Gastrocnemius medialis (tissue), 4 donors: ENCODE measurements at regions not wholly inside any gene's neighbourhood (a gene's known extent, or its start where the extent isn't known, plus 50 kb on each side); places are given as distances from the start of the nearest gene placed in this dataset.

Experiments
- ATAC-seq, 2 donors: fragments of 150-250 bp; one replicate each; pipeline ENCODE4 v1.9.1; 2016
- DNase-seq, 2 donors: peaks; one replicate each; pipeline ENCODE4 v3.0.0-alpha.2; 2019
- H3K27ac ChIP-seq, 4 donors: fragments of 200-600 bp; sonication (generic); 1 replicate in 1 of 4; 2 replicates in 3 of 4; pipeline ENCODE4 v1.5.1; 2016 to 2018; ENCODE audit warnings: mild to moderate bottlenecking in 2 of 4, moderate library complexity in 1 of 4
- H3K27me3 ChIP-seq, 3 donors: fragments of 200-600 bp; sonication (generic) in 2 of 3; 1 replicate in 1 of 3; 2 replicates in 2 of 3; pipeline versions ENCODE4 v1.5.1 to v1.6.0; 2016 to 2019; ENCODE audit warnings: mild to moderate bottlenecking in 1 of 3, moderate library complexity in 1 of 3
- H3K36me3 ChIP-seq, 2 donors: fragments of 200-600 bp; sonication (generic) in 1 of 2; one replicate each; pipeline ENCODE4 v1.5.1; 2017 to 2018
- H3K4me1 ChIP-seq, 2 donors: fragments of 200-600 bp; sonication (generic) in 1 of 2; one replicate each; pipeline ENCODE4 v1.5.1; 2016 to 2017; ENCODE audit warnings: mild to moderate bottlenecking in 2 of 2
- H3K4me3 ChIP-seq, 4 donors: fragments of 200-600 bp; sonication (generic) in 3 of 4; 1 replicate in 1 of 4; 2 replicates in 3 of 4; pipeline ENCODE4 v1.5.1; 2016 to 2019; ENCODE audit warnings: mild to moderate bottlenecking in 2 of 4
- H3K9me3 ChIP-seq, 3 donors: fragments of 200-600 bp; sonication (generic) in 2 of 3; 1 replicate in 1 of 3; 2 replicates in 2 of 3; pipeline ENCODE4 v1.5.1; 2016 to 2019
- CTCF ChIP-seq, 5 experiments: fragments of 450-650 bp in 3 of 5; fragments of 200-600 bp in 2 of 5; sonication (generic) in 2 of 5; IDR thresholded peaks in 4 of 5; conservative IDR thresholded peaks in 1 of 5; 1 replicate in 4 of 5; 2 replicates in 1 of 5; pipeline ENCODE4 v1.5.1; 2016 to 2019; ENCODE audit warnings: antibody characterized with exemption in 5 of 5, mild to moderate bottlenecking in 3 of 5, moderate library complexity in 3 of 5
- POLR2A ChIP-seq, 2 donors: fragments of 450-650 bp; IDR thresholded peaks; one replicate each; pipeline ENCODE4 v1.6.1; 2017; ENCODE audit warnings: antibody characterized with exemption in 2 of 2, mild to moderate bottlenecking in 2 of 2, moderate library complexity in 2 of 2
- in situ Hi-C, 4 donors: fragments of 200-750 bp; cut with MboI; loops; one replicate each; pipeline versions ENCODE4 v1.15.0 to v1.8.0; 2017; ENCODE audit warnings: low sequenced_read_pairs in 4 of 4
- intact Hi-C: fragments of 100-400 bp; cut with DNase I; formaldehyde crosslinking; loops from one replicate; pipeline ENCODE4 v1.15.1; 2023; ENCODE audit warnings: low total_unique reads

GRCh38 chr1:91583326-91583755, 82.7 kb downstream of the CDC7 start:
- H3K27me3 ChIP-seq: no peaks in the 10 kb centered on the region
- H3K36me3 ChIP-seq: no peaks in the 10 kb centered on the region
- peak overlapping the region in 1 of 4 donors; percentile 21 for H3K27ac ChIP-seq
- no peaks in the 10 kb centered on the region for H3K9me3 ChIP-seq
- peaks cover 0 to 5% of the 10 kb centered on the region in 2 donors for H3K4me1 ChIP-seq
- in situ Hi-C loops: no loop called here
- no peak for DNase-seq
- TF ChIP-seq CTCF (IDR thresholded peaks at IDR 0.05 in 4 of 5, conservative IDR thresholded peaks at IDR 0.05 in 1 of 5) (no peak), POLR2A (IDR thresholded peaks at IDR 0.05) (no peak)
- no peak overlapping the region for H3K4me3 ChIP-seq
- intact Hi-C loops: no loop called here
- no peak for ATAC-seq

GRCh38 chr1:91584309-91584708, 83.7 kb downstream of the CDC7 start:
- DNase-seq (no peak), ATAC-seq (no peak)
- intact Hi-C loops: no loop called here
- H3K4me3 ChIP-seq: no peak overlapping the region
- H3K27me3 ChIP-seq: no peaks in the 10 kb centered on the region
- peaks cover 0 to 5% of the 10 kb centered on the region in 2 donors for H3K4me1 ChIP-seq
- H3K9me3 ChIP-seq: no peaks in the 10 kb centered on the region
- H3K27ac ChIP-seq: no peak overlapping the region
- H3K36me3 ChIP-seq: no peaks in the 10 kb centered on the region
- TF ChIP-seq CTCF (IDR thresholded peaks at IDR 0.05 in 4 of 5, conservative IDR thresholded peaks at IDR 0.05 in 1 of 5) (no peak), POLR2A (IDR thresholded peaks at IDR 0.05) (no peak)
- in situ Hi-C loops: no loop called here

- ATAC-seq (no peak), DNase-seq (no peak)
- Histone ChIP-seq H3K36me3 (no peaks in the 10 kb centered on the region), H3K27ac (no peak overlapping the region), H3K27me3 (no peaks in the 10 kb centered on the region), H3K4me1 (peaks cover 0 to 5% of the 10 kb centered on the region in 2 donors), H3K9me3 (no peaks in the 10 kb centered on the region), H3K4me3 (no peak overlapping the region)
- intact Hi-C loops: no loop called here
- no peak for TF ChIP-seq POLR2A (IDR thresholded peaks at IDR 0.05)
- no peak for TF ChIP-seq CTCF (IDR thresholded peaks at IDR 0.05 in 4 of 5, conservative IDR thresholded peaks at IDR 0.05 in 1 of 5)
- in situ Hi-C loops: no loop called here
Observed at GRCh38 chr1:91584878-91585277, 84.2 kb downstream of the CDC7 start.

GRCh38 chr1:91585502-91585901, 84.9 kb downstream of the CDC7 start:
- no peak overlapping the region for H3K27ac ChIP-seq
- intact Hi-C loops: no loop called here
- DNase-seq: no peak
- H3K36me3 ChIP-seq: no peaks in the 10 kb centered on the region
- no peak for ATAC-seq
- no peak for TF ChIP-seq POLR2A (IDR thresholded peaks at IDR 0.05)
- TF ChIP-seq CTCF (IDR thresholded peaks at IDR 0.05 in 4 of 5, conservative IDR thresholded peaks at IDR 0.05 in 1 of 5): no peak
- peaks cover 0 to 5% of the 10 kb centered on the region in 2 donors for H3K4me1 ChIP-seq
- no peak overlapping the region for H3K4me3 ChIP-seq
- H3K9me3 ChIP-seq: no peaks in the 10 kb centered on the region
- in situ Hi-C loops: no loop called here
- no peaks in the 10 kb centered on the region for H3K27me3 ChIP-seq

GRCh38 chr1:91585982-91586381, 85.3 kb downstream of the CDC7 start:
- intact Hi-C loops: no loop called here

More at GRCh38 chr1:91585982-91586381, 85.3 kb downstream of the CDC7 start:
- no peak overlapping the region for H3K4me3 ChIP-seq
- no peaks in the 10 kb centered on the region for H3K27me3 ChIP-seq
- DNase-seq (no peak), ATAC-seq (no peak)
- no peaks in the 10 kb centered on the region for H3K9me3 ChIP-seq
- no peaks in the 10 kb centered on the region for H3K36me3 ChIP-seq
- TF ChIP-seq CTCF (IDR thresholded peaks at IDR 0.05 in 4 of 5, conservative IDR thresholded peaks at IDR 0.05 in 1 of 5) (no peak), POLR2A (IDR thresholded peaks at IDR 0.05) (no peak)
- H3K4me1 ChIP-seq: peaks cover 0 to 5% of the 10 kb centered on the region in 2 donors
- in situ Hi-C loops: no loop called here
- no peak overlapping the region for H3K27ac ChIP-seq
